Mesenchymal stem cell (in vitro differentiated cells and primary cell): ENCODE measurements at regions not wholly inside any gene's neighbourhood (a gene's known extent, or its start where the extent isn't known, plus 50 kb on each side); places are given as distances from the start of the nearest gene placed in this dataset.

Experiments
- DNase-seq: peaks from one replicate; pipeline ENCODE4 v3.0.0-alpha.2; 2013
- H2AFZ ChIP-seq: one replicate; pipeline ENCODE4 v1.6.1; 2013; ENCODE audit warnings: low read depth, mild to moderate bottlenecking, control low read depth, inconsistent platforms, low read length, moderate library complexity
- H2AK5ac ChIP-seq: 2 replicates; pipeline ENCODE4 v1.6.1; 2013; ENCODE audit warnings: low read length, moderate library complexity, mild to moderate bottlenecking, inconsistent platforms; ENCODE audit not compliant: severe bottlenecking
- H2BK120ac ChIP-seq: one replicate; pipeline ENCODE4 v1.6.1; 2013; ENCODE audit warnings: low read depth, mild to moderate bottlenecking, inconsistent platforms, low read length, moderate library complexity
- H2BK12ac ChIP-seq, 2 experiments: one replicate each; pipeline ENCODE4 v1.6.1; 2013; ENCODE audit warnings: inconsistent platforms in 2 of 2, low read length in 2 of 2, mild to moderate bottlenecking in 2 of 2, moderate library complexity in 2 of 2, control low read depth in 1 of 2
- H2BK15ac ChIP-seq: one replicate; pipeline ENCODE4 v1.6.1; 2013; ENCODE audit warnings: mild to moderate bottlenecking, low read depth, inconsistent platforms; ENCODE audit not compliant: poor library complexity, severe bottlenecking
- H2BK5ac ChIP-seq: 2 replicates; pipeline ENCODE4 v1.6.1; 2013; ENCODE audit warnings: low read depth, mild to moderate bottlenecking, low read length, control low read depth, inconsistent platforms; ENCODE audit not compliant: poor library complexity, severe bottlenecking
- H3K14ac ChIP-seq, 2 experiments: one replicate each; pipeline ENCODE4 v1.6.1; 2013; ENCODE audit warnings: inconsistent platforms in 2 of 2, low read length in 2 of 2, control low read depth in 1 of 2, mild to moderate bottlenecking in 1 of 2, moderate library complexity in 1 of 2
- H3K18ac ChIP-seq, 2 experiments: one replicate each; pipeline ENCODE4 v1.6.1; 2013; ENCODE audit warnings: inconsistent platforms in 2 of 2, low read length in 2 of 2, control low read depth in 1 of 2, low read depth in 1 of 2, mild to moderate bottlenecking in 1 of 2
- H3K23ac ChIP-seq, 2 experiments: one replicate each; pipeline ENCODE4 v1.6.1; 2013; ENCODE audit warnings: inconsistent platforms in 2 of 2, low read length in 2 of 2, mild to moderate bottlenecking in 2 of 2, moderate library complexity in 2 of 2, control low read depth in 1 of 2
- H3K27ac ChIP-seq: 2 replicates; pipeline ENCODE4 v1.5.1; 2013; ENCODE audit warnings: mild to moderate bottlenecking, moderate library complexity, low read length, control low read depth, inconsistent platforms; ENCODE audit not compliant: poor library complexity, severe bottlenecking
- H3K27me3 ChIP-seq, 2 experiments: 2 replicates each; pipeline versions ENCODE4 v1.6.1 to v1.7.0; 2013; ENCODE audit warnings: low read length in 2 of 2, mild to moderate bottlenecking in 2 of 2, moderate library complexity in 2 of 2, control low read depth in 1 of 2, inconsistent platforms in 1 of 2; ENCODE audit not compliant: control insufficient read depth in 1 of 2, insufficient read depth in 1 of 2
- H3K36me3 ChIP-seq, 2 experiments: 2 replicates each; pipeline versions ENCODE4 v1.6.1 to v1.7.0; 2013; ENCODE audit warnings: low read length in 2 of 2, control low read depth in 1 of 2, inconsistent platforms in 1 of 2, low read depth in 1 of 2, mild to moderate bottlenecking in 1 of 2; ENCODE audit not compliant: insufficient read depth in 2 of 2, control insufficient read depth in 1 of 2
- H3K4ac ChIP-seq, 2 experiments: one replicate each; pipeline ENCODE4 v1.6.1; 2013; ENCODE audit warnings: inconsistent platforms in 2 of 2, low read length in 2 of 2, mild to moderate bottlenecking in 2 of 2, moderate library complexity in 2 of 2, control low read depth in 1 of 2, low read depth in 1 of 2
- H3K4me1 ChIP-seq: 2 replicates; pipeline ENCODE4 v1.6.1; 2013; ENCODE audit warnings: low read depth, low read length, control low read depth; ENCODE audit not compliant: control insufficient read depth, insufficient read depth
- H3K4me2 ChIP-seq: 2 replicates; pipeline ENCODE4 v1.6.1; 2013; ENCODE audit warnings: low read length, mild to moderate bottlenecking, inconsistent platforms; ENCODE audit not compliant: poor library complexity, severe bottlenecking
- H3K4me3 ChIP-seq, 2 experiments: 2 replicates each; pipeline versions ENCODE4 v1.5.1 to v1.7.0; 2013; ENCODE audit warnings: low read length in 2 of 2, mild to moderate bottlenecking in 2 of 2, control low read depth in 1 of 2, low read depth in 1 of 2; ENCODE audit not compliant: insufficient read depth in 1 of 2
- H3K79me1 ChIP-seq: replicated peaks from 2 replicates; pipeline ENCODE4 v1.6.1; 2013; ENCODE audit warnings: mild to moderate bottlenecking, control low read depth, low read length, inconsistent platforms; ENCODE audit not compliant: poor library complexity, severe bottlenecking
- H3K9ac ChIP-seq: 2 replicates; pipeline ENCODE4 v1.7.0; 2013; ENCODE audit warnings: mild to moderate bottlenecking, low read length, moderate library complexity
- H3K9me3 ChIP-seq: 2 replicates; pipeline ENCODE4 v1.7.0; 2013; ENCODE audit warnings: mild to moderate bottlenecking, low read length; ENCODE audit not compliant: control insufficient read depth
- H4K8ac ChIP-seq: one replicate; pipeline ENCODE4 v1.6.1; 2013; ENCODE audit warnings: inconsistent platforms, mild to moderate bottlenecking, low read length, moderate library complexity
- H4K91ac ChIP-seq: one replicate; pipeline ENCODE4 v1.6.1; 2013; ENCODE audit warnings: mild to moderate bottlenecking, low read length, inconsistent platforms
- WGBS: methylation state at CpG from one replicate; pipeline ENCODE4 v1.1.7; 2013; ENCODE audit warnings: mixed read lengths; 5-methylcytosine and 5-hydroxymethylcytosine counted together

DNA sequence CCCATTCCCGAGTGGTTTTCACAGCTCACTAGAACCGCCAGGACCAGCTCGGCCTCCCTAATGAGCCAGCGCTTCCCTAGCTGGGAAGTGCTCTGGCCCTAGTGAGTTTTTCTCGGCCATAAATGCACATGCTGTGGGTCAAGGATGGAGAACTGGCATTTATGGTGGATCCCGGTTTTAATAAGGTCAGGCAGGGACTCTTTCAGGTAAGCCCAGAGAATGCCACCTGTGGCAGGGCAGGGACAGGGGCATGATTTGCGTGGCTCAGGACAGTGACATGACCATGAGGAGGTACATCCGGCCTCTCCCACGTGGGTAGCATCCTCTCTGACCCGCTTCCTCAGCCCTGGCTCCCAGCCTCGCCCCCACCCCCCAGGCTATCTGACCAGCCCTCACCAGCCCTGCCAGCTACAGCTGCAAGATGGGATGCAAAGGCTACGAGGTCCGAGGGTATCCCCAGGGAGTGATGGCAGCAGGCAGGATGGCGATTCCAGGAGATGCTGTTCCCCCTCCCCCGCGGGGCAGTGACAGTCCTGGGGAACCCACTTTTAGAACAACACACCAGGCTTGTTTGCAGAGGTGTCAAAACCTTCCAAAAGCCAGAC lies 60.3 kb upstream of the ADAMTS2 start:
- no peak overlapping the region for H3K4me3 ChIP-seq
- H3K18ac ChIP-seq = no peak overlapping the region
- H2AK5ac ChIP-seq = no peak overlapping the region
- no peak overlapping the region for H3K4me2 ChIP-seq
- 81% methylated on average over 16 of the region's 16 CpGs for WGBS
- H3K23ac ChIP-seq = no peak overlapping the region
- H2BK15ac ChIP-seq = no peak overlapping the region
- no peak for DNase-seq
- H2BK120ac ChIP-seq = no peak overlapping the region
- no peak overlapping the region for H2BK12ac ChIP-seq
- H3K9me3 ChIP-seq = peaks cover 10% of the 10 kb centered on the region
- H3K27ac ChIP-seq = no peak overlapping the region
- no peak overlapping the region for H3K14ac ChIP-seq
- no peaks in the 10 kb centered on the region for H3K4me1 ChIP-seq
- H3K27me3 ChIP-seq = no peaks in the 10 kb centered on the region
- no peak overlapping the region for H2AFZ ChIP-seq
- no peak overlapping the region for H2BK5ac ChIP-seq
- no peak overlapping the region for H3K4ac ChIP-seq
- H4K91ac ChIP-seq = peak overlapping the region; percentile 18
- no peaks in the 10 kb centered on the region for H3K79me1 ChIP-seq
- no peaks in the 10 kb centered on the region for H3K36me3 ChIP-seq
- H4K8ac ChIP-seq = no peak overlapping the region
- no peak overlapping the region for H3K9ac ChIP-seq

DNA sequence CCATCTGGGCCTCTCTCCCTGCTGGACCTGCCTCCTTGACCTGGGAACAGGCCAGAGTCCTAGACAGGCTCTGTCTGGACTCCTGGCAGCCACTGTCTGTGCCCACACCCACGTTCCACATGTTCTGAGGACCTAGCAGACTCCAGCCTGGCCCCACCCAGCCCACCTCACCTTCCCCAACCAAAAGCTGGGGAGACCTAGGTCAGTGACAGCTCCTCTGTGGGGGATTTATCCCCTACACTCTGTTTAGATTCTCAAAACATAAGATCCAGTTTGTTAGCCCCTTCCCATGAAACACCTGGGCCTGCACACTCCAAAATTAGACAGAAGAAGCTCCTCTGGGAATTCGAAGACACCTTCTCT lies 59.8 kb upstream of the ADAMTS2 start:
- WGBS = 44% methylated on average over 2 of the region's 2 CpGs

DNA sequence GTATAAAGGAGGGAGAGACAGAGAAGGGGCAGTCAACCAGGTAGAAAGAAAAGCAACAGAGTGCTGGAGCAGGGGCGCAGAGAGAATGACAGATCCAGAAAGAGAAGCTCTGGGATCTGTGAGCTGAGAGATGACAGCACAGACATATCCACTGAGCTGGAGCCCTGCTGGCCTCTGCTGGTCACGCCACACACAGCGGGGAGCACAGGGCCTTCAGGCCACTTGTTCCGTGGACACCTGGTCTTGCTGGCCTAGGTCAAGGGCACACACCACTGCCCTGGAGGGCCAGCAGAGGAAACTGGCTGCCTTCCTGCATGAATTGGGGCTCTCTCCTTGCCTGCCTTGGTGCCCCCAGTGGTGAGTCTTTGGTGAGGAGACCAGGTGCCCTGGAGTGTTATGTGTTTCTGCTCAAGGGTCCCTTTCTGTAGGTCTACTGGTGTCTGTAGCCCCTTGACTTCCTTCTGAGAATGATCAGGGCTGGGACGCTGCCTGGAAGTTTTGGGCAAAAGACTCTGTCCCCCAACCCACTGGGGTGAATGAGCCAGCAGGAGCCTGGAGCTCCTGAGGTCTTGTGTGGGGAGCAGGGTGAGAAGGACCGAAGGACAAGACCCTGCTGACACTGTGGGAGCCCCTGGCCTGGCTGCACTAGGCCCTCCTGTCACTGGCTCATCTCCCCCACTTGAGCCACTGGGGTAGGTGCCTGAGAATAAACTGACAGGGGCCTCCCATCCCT lies 59.2 kb upstream of the ADAMTS2 start:
- H2BK12ac ChIP-seq = no peak overlapping the region
- no peak overlapping the region for H3K9ac ChIP-seq
- 84% methylated on average over 6 of the region's 6 CpGs for WGBS
- no peak overlapping the region for H2BK15ac ChIP-seq
- no peak overlapping the region for H3K4ac ChIP-seq
- H3K4me3 ChIP-seq = no peak overlapping the region
- peaks cover 19% of the 10 kb centered on the region for H3K9me3 ChIP-seq
- no peak overlapping the region for H2BK5ac ChIP-seq
- no peak overlapping the region for H2AFZ ChIP-seq
- no peak overlapping the region for H3K23ac ChIP-seq
- H3K27me3 ChIP-seq = no peaks in the 10 kb centered on the region
- H3K27ac ChIP-seq = no peak overlapping the region
- H4K91ac ChIP-seq = no peak overlapping the region
- no peak overlapping the region for H2AK5ac ChIP-seq
- no peaks in the 10 kb centered on the region for H3K36me3 ChIP-seq
- H2BK120ac ChIP-seq = no peak overlapping the region
- H3K4me1 ChIP-seq = no peaks in the 10 kb centered on the region
- H3K14ac ChIP-seq = no peak overlapping the region
- DNase-seq = peak; percentile 36
- H3K79me1 ChIP-seq = no peaks in the 10 kb centered on the region
- H3K18ac ChIP-seq = no peak overlapping the region
- H4K8ac ChIP-seq = no peak overlapping the region
- H3K4me2 ChIP-seq = no peak overlapping the region

More for the DNA sequence above, 59.8 kb upstream of the ADAMTS2 start:
- H3K27me3 ChIP-seq = no peaks in the 10 kb centered on the region
- H2BK15ac ChIP-seq = no peak overlapping the region
- no peaks in the 10 kb centered on the region for H3K79me1 ChIP-seq
- no peak overlapping the region for H3K18ac ChIP-seq
- H3K23ac ChIP-seq = no peak overlapping the region
- no peak overlapping the region for H3K4me2 ChIP-seq
- no peak overlapping the region for H2AK5ac ChIP-seq
- no peak overlapping the region for H3K27ac ChIP-seq
- no peak overlapping the region for H3K4ac ChIP-seq
- no peak for DNase-seq
- H3K14ac ChIP-seq = no peak overlapping the region
- no peak overlapping the region for H4K91ac ChIP-seq
- H3K9me3 ChIP-seq = peaks cover 15% of the 10 kb centered on the region
- no peak overlapping the region for H2BK5ac ChIP-seq
- H2AFZ ChIP-seq = no peak overlapping the region
- no peak overlapping the region for H3K9ac ChIP-seq
- no peaks in the 10 kb centered on the region for H3K4me1 ChIP-seq
- no peak overlapping the region for H2BK12ac ChIP-seq
- H2BK120ac ChIP-seq = no peak overlapping the region
- no peaks in the 10 kb centered on the region for H3K36me3 ChIP-seq
- no peak overlapping the region for H3K4me3 ChIP-seq
- no peak overlapping the region for H4K8ac ChIP-seq

DNA sequence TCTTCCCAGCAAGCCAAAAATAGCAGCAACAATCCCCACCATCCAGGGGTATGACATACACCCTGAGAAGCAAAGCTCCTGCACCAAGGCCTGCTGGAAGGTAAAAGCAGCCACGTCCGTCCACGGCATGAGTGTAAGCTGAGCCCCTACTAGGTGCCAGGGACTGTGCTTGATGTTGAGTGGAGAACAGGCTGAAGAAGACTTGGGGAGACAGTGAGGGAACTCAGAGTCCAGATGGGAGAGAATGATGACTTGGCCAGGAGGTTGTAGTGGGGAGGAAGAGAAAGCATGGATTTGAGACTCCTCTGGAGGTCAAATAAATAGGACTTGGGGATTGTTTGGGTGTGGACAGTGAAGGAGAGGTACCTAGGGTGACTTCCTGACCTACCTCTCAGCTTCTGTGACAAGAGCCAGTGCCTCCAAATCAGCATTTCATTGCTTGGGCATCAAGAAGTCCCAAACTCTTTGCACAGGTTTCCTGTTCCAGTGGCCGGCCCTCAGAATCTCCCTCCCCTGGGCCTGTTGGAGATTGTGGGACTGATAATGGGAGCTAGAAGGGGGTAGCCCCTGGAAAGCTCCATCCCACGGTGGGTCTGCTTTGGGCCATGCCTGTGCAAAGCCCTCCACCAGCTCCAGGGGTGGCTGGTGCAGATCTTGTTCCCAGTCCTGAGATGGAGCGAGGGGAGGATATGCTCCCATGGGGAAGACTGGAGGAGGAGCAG lies 58.3 kb upstream of the ADAMTS2 start:
- Histone ChIP-seq H2BK120ac (no peak overlapping the region), H3K18ac (no peak overlapping the region), H3K9me3 (peaks cover 28% of the 10 kb centered on the region), H3K4me3 (no peak overlapping the region), H2BK15ac (no peak overlapping the region), H3K4me1 (no peaks in the 10 kb centered on the region), H2AFZ (no peak overlapping the region), H3K23ac (no peak overlapping the region), H2BK12ac (no peak overlapping the region), H3K14ac (no peak overlapping the region), H2AK5ac (no peak overlapping the region), H4K91ac (no peak overlapping the region), H3K27me3 (no peaks in the 10 kb centered on the region), H3K4ac (no peak overlapping the region), H4K8ac (no peak overlapping the region), H3K4me2 (no peak overlapping the region), H3K79me1 (no peaks in the 10 kb centered on the region), H3K36me3 (no peaks in the 10 kb centered on the region), H3K27ac (no peak overlapping the region), H2BK5ac (no peak overlapping the region), H3K9ac (no peak overlapping the region)
- WGBS = 58% methylated on average over 6 of the region's 6 CpGs
- no peak for DNase-seq
